ENCODE measurements at regions not wholly inside any gene's neighbourhood (a gene's known extent, or its start where the extent isn't known, plus 50 kb on each side); places are given as distances from the start of the nearest gene placed in this dataset.

GRCh38 chr3:8254489-8254888 lies 247.1 kb upstream of the LMCD1 start:
- no peak for DNase-seq (ENCODE audit: low read depth in 3 of 3)

- no peak for DNase-seq (ENCODE audit: low read depth in 3 of 3)
Observed at GRCh38 chr3:8255725-8256124, 245.9 kb upstream of the LMCD1 start.

- DNase-seq (ENCODE audit: low read depth in 3 of 3): no peak
Observed at GRCh38 chr3:8256441-8257071, 245.1 kb upstream of the LMCD1 start.

- no peak for DNase-seq (ENCODE audit: low read depth in 3 of 3)
Observed at GRCh38 chr3:8261018-8261417, 240.6 kb upstream of the LMCD1 start.

GRCh38 chr3:8266730-8267131 lies 234.9 kb upstream of the LMCD1 start:
- DNase-seq (ENCODE audit: low read depth in 3 of 3): no peak

- DNase-seq (ENCODE audit: low read depth in 3 of 3): no peak
Observed at GRCh38 chr3:8273479-8273878, 228.1 kb upstream of the LMCD1 start.

GRCh38 chr3:8276056-8276455 lies 225.6 kb upstream of the LMCD1 start:
- DNase-seq (ENCODE audit: low read depth in 3 of 3): no peak

GRCh38 chr3:8276506-8276905 lies 225.1 kb upstream of the LMCD1 start:
- DNase-seq (ENCODE audit: low read depth in 3 of 3): no peak

GRCh38 chr3:8278448-8278847 lies 223.2 kb upstream of the LMCD1 start:
- no peak for DNase-seq (ENCODE audit: low read depth in 3 of 3)

- no peak for DNase-seq (ENCODE audit: low read depth in 3 of 3)
Observed at GRCh38 chr3:8279476-8279875, 222.1 kb upstream of the LMCD1 start.

GRCh38 chr3:8279886-8280550 lies 221.6 kb upstream of the LMCD1 start:
- DNase-seq (ENCODE audit: low read depth in 3 of 3): no peak

- no peak for DNase-seq (ENCODE audit: low read depth in 3 of 3)
Observed at GRCh38 chr3:8282541-8283165, 219.0 kb upstream of the LMCD1 start.

- DNase-seq (ENCODE audit: low read depth in 3 of 3): no peak
Observed at GRCh38 chr3:8283193-8283592, 218.4 kb upstream of the LMCD1 start.

- no peak for DNase-seq (ENCODE audit: low read depth in 3 of 3)
Observed at GRCh38 chr3:8286086-8286485, 215.5 kb upstream of the LMCD1 start.

GRCh38 chr3:8286749-8287148 lies 214.9 kb upstream of the LMCD1 start:
- DNase-seq (ENCODE audit: low read depth in 3 of 3): no peak

- DNase-seq (ENCODE audit: low read depth in 3 of 3): no peak
Observed at GRCh38 chr3:8290611-8291010, 211.0 kb upstream of the LMCD1 start.

GRCh38 chr3:8296461-8296860 lies 205.2 kb upstream of the LMCD1 start:
- no peak for DNase-seq (ENCODE audit: low read depth in 3 of 3)

GRCh38 chr3:8298021-8298954 lies 203.3 kb upstream of the LMCD1 start:
- DNase-seq (ENCODE audit: low read depth in 3 of 3): no peak

GRCh38 chr3:8301977-8302735 lies 199.5 kb upstream of the LMCD1 start:
- DNase-seq (ENCODE audit: low read depth in 3 of 3): no peak

GRCh38 chr3:8303466-8303865 lies 198.2 kb upstream of the LMCD1 start:
- DNase-seq (ENCODE audit: low read depth in 3 of 3): no peak

- DNase-seq (ENCODE audit: low read depth in 3 of 3): no peak
Observed at GRCh38 chr3:8305371-8305770, 196.3 kb upstream of the LMCD1 start.

Measured in stimulated activated CD4-positive, alpha-beta T cell treated with anti-CD3 and anti-CD28 coated beads, TNF-alpha, amount 100 ng/mL, for 24 hours (primary cell).